Trophoblast cell (in vitro differentiated cells and primary cell): ENCODE measurements at regions not wholly inside any gene's neighbourhood (a gene's known extent, or its start where the extent isn't known, plus 50 kb on each side); places are given as distances from the start of the nearest gene placed in this dataset.
A peak's percentile ranks its signal among the peaks of the same experiment; 100 is the strongest.

ENCODE experiments used
- DNase-seq, 2 donors: peaks; one replicate each; pipeline ENCODE4 v3.0.0-alpha.2; 2016
- H2AFZ ChIP-seq: 2 replicates; pipeline ENCODE4 v1.6.1; 2013; ENCODE audit warnings: low read length, moderate library complexity, mild to moderate bottlenecking; ENCODE audit not compliant: insufficient read depth, poor library complexity
- H2AK5ac ChIP-seq: 2 replicates; pipeline ENCODE4 v1.6.1; 2013; ENCODE audit warnings: mild to moderate bottlenecking, low read length
- H2BK120ac ChIP-seq: 2 replicates; pipeline ENCODE4 v1.6.1; 2013; ENCODE audit warnings: low read length, mild to moderate bottlenecking, moderate library complexity; ENCODE audit not compliant: insufficient read depth, poor library complexity
- H2BK12ac ChIP-seq: 2 replicates; pipeline ENCODE4 v1.6.1; 2013; ENCODE audit warnings: mild to moderate bottlenecking, low read length, moderate library complexity
- H2BK5ac ChIP-seq: 2 replicates; pipeline ENCODE4 v1.6.1; 2013; ENCODE audit warnings: low read length, low read depth, moderate library complexity, mild to moderate bottlenecking; ENCODE audit not compliant: poor library complexity
- H3K14ac ChIP-seq: 2 replicates; pipeline ENCODE4 v1.6.1; 2013; ENCODE audit warnings: mild to moderate bottlenecking, low read length
- H3K18ac ChIP-seq: 2 replicates; pipeline ENCODE4 v1.6.1; 2013; ENCODE audit warnings: mild to moderate bottlenecking, low read length
- H3K23ac ChIP-seq: 2 replicates; pipeline ENCODE4 v1.6.1; 2013; ENCODE audit warnings: low read length
- H3K27ac ChIP-seq: 2 replicates; pipeline ENCODE4 v1.5.1; 2013; ENCODE audit warnings: low read depth, mild to moderate bottlenecking, inconsistent platforms, low read length, moderate library complexity
- H3K27me3 ChIP-seq: 2 replicates; pipeline ENCODE4 v1.6.1; 2013; ENCODE audit warnings: inconsistent platforms, mild to moderate bottlenecking, low read length, moderate library complexity; ENCODE audit not compliant: insufficient read depth
- H3K36me3 ChIP-seq, 2 experiments: 1 replicate in 1 of 2; 2 replicates in 1 of 2; pipeline ENCODE4 v1.6.1; 2013; ENCODE audit warnings: low read length in 2 of 2, mild to moderate bottlenecking in 2 of 2, moderate library complexity in 1 of 2; ENCODE audit not compliant: insufficient read depth in 2 of 2, control insufficient read depth in 1 of 2
- H3K4ac ChIP-seq: 2 replicates; pipeline ENCODE4 v1.6.1; 2013; ENCODE audit warnings: low read depth, mild to moderate bottlenecking, low read length, moderate library complexity
- H3K4me1 ChIP-seq, 2 experiments: 1 replicate in 1 of 2; 2 replicates in 1 of 2; pipeline ENCODE4 v1.6.1; 2013; ENCODE audit warnings: low read length in 2 of 2, mild to moderate bottlenecking in 2 of 2, moderate library complexity in 1 of 2; ENCODE audit not compliant: insufficient read depth in 2 of 2, control insufficient read depth in 1 of 2
- H3K4me2 ChIP-seq: 2 replicates; pipeline ENCODE4 v1.6.1; 2013; ENCODE audit warnings: inconsistent platforms, mild to moderate bottlenecking, low read length, moderate library complexity
- H3K4me3 ChIP-seq: 2 replicates; pipeline ENCODE4 v1.5.1; 2013; ENCODE audit warnings: mild to moderate bottlenecking, low read depth, low read length, inconsistent platforms
- H3K79me1 ChIP-seq: one replicate; pipeline ENCODE4 v1.6.1; 2013; ENCODE audit warnings: low read length
- H3K79me2 ChIP-seq: 2 replicates; pipeline ENCODE4 v1.6.1; 2013; ENCODE audit warnings: low read length, mild to moderate bottlenecking; ENCODE audit not compliant: control insufficient read depth, insufficient read depth, poor library complexity
- H3K9ac ChIP-seq: 2 replicates; pipeline ENCODE4 v1.6.1; 2013; ENCODE audit warnings: mild to moderate bottlenecking, low read length
- H3K9me3 ChIP-seq: 2 replicates; pipeline ENCODE4 v1.6.1; 2013; ENCODE audit warnings: low read depth, mild to moderate bottlenecking, control low read depth, inconsistent platforms, low read length; ENCODE audit not compliant: insufficient read depth
- H4K12ac ChIP-seq: 2 replicates; pipeline ENCODE4 v1.6.1; 2013; ENCODE audit warnings: low read depth, mild to moderate bottlenecking, low read length, moderate library complexity
- H4K8ac ChIP-seq: 2 replicates; pipeline ENCODE4 v1.6.1; 2013; ENCODE audit warnings: low read depth, mild to moderate bottlenecking, low read length, moderate library complexity
- H4K91ac ChIP-seq: one replicate; pipeline ENCODE4 v1.6.1; 2013; ENCODE audit warnings: low read depth, mild to moderate bottlenecking, low read length, moderate library complexity
- WGBS: extraction: QIAGEN DNeasy Blood & Tissue Kit; methylation state at CpG from one replicate; pipeline ENCODE4 v1.1.7; 2013; ENCODE audit warnings: missing lambda C conversion rate; ENCODE audit not compliant: insufficient read length, insufficient coverage; ENCODE audit errors: extremely low coverage; 5-methylcytosine and 5-hydroxymethylcytosine counted together

DNA sequence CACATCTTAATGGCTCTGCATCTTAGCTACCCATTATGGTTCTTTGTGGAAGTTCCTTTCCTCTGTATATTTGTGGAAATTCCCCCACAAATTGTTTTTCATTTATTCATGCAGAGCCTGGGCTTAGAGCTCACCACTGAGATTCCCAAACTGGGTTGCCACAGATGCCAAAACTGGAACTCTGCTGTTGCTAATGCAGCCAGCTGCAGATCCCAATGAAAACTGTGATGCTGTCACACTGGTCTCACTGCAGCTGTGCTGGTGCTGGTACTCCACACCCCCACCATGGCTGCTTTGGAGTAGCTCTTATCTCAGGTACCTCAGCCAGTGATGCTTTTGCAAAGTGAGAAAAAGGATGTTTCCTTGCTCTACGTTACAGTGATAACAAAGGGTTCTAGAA lies 87.7 kb downstream of the DCK start:
- no peak overlapping the region for H2BK120ac ChIP-seq
- H3K79me2 ChIP-seq = no peaks in the 10 kb centered on the region
- no peak overlapping the region for H4K91ac ChIP-seq
- no peak overlapping the region for H4K12ac ChIP-seq
- no peak overlapping the region for H3K23ac ChIP-seq
- H2BK5ac ChIP-seq = no peak overlapping the region
- no peaks in the 10 kb centered on the region for H3K36me3 ChIP-seq
- WGBS = no CpG with 5 or more reads among the region's 1 CpG
- no peaks in the 10 kb centered on the region for H3K4me1 ChIP-seq
- no peak overlapping the region for H2BK12ac ChIP-seq
- H3K27ac ChIP-seq = no peak overlapping the region
- no peak for DNase-seq
- no peaks in the 10 kb centered on the region for H3K79me1 ChIP-seq
- H3K4me3 ChIP-seq = no peak overlapping the region
- no peak overlapping the region for H2AK5ac ChIP-seq
- H3K14ac ChIP-seq = no peak overlapping the region
- no peak overlapping the region for H2AFZ ChIP-seq
- H3K4me2 ChIP-seq = no peak overlapping the region
- H3K9ac ChIP-seq = peak overlapping the region; percentile 23
- no peaks in the 10 kb centered on the region for H3K9me3 ChIP-seq
- H3K18ac ChIP-seq = no peak overlapping the region
- H4K8ac ChIP-seq = no peak overlapping the region
- H3K27me3 ChIP-seq = no peaks in the 10 kb centered on the region
- no peak overlapping the region for H3K4ac ChIP-seq

DNA sequence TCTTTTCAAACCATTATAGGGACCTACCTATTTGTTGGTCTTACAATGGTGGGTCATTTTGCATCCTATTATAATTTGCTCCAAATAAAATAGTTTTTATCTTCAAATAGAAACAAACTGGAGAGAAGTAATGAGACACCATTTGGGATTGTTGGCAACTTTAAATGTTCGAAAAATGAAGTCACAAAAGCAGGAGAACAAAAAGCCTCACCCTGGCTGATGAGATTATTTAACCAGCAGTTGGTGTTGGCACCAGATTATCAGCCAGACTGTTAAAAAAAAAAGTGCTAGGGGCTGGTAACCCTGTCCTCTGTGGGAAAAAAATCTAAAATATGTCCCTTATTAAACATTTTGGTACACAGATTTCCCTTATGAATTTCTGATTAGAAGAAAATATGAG lies 100.3 kb downstream of the DCK start:
- Histone ChIP-seq H3K9me3 (no peaks in the 10 kb centered on the region), H3K4ac (no peak overlapping the region), H2AFZ (no peak overlapping the region), H2BK5ac (no peak overlapping the region), H4K91ac (no peak overlapping the region), H3K23ac (no peak overlapping the region), H4K12ac (no peak overlapping the region), H4K8ac (no peak overlapping the region), H3K79me2 (no peaks in the 10 kb centered on the region), H2BK12ac (no peak overlapping the region), H2BK120ac (no peak overlapping the region), H3K4me1 (no peaks in the 10 kb centered on the region), H3K27me3 (no peaks in the 10 kb centered on the region), H3K79me1 (no peaks in the 10 kb centered on the region), H3K4me3 (no peak overlapping the region), H3K36me3 (no peaks in the 10 kb centered on the region), H3K18ac (no peak overlapping the region), H3K14ac (no peak overlapping the region), H3K9ac (no peak overlapping the region), H2AK5ac (no peak overlapping the region), H3K27ac (no peak overlapping the region), H3K4me2 (no peak overlapping the region)
- no CpG with 5 or more reads among the region's 1 CpG for WGBS
- DNase-seq = no peak

DNA sequence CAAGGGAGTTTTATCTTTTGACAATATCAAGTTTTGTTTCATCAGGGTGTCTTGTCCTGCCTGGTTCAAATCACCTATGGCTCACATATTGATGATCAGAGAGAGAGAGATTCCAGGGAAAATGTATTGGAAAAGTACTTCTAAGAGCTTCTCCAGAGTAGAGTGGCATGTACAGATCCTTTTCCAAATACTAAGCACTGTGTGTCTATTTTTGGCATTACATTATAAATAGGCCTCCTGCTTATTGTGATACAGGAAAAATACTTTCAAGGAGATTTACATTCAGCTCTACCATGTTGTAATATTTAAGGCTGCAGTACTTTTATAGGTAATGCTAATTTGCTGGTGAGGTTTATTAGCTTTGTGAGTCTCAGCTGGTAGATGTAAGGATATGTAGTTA lies 100.8 kb downstream of the DCK start:
- Histone ChIP-seq H3K14ac (no peak overlapping the region), H4K91ac (no peak overlapping the region), H3K4me2 (no peak overlapping the region), H4K8ac (no peak overlapping the region), H2AK5ac (no peak overlapping the region), H4K12ac (no peak overlapping the region), H2BK12ac (no peak overlapping the region), H3K4ac (no peak overlapping the region), H3K23ac (no peak overlapping the region), H2BK5ac (no peak overlapping the region), H3K36me3 (no peaks in the 10 kb centered on the region), H2AFZ (no peak overlapping the region), H3K4me3 (no peak overlapping the region), H2BK120ac (no peak overlapping the region), H3K27me3 (no peaks in the 10 kb centered on the region), H3K9me3 (no peaks in the 10 kb centered on the region), H3K4me1 (no peaks in the 10 kb centered on the region), H3K27ac (no peak overlapping the region), H3K9ac (no peak overlapping the region), H3K79me1 (no peaks in the 10 kb centered on the region), H3K79me2 (no peaks in the 10 kb centered on the region), H3K18ac (no peak overlapping the region)
- no peak for DNase-seq

GRCh38 chr4:71095141-71095540 lies 101.7 kb downstream of the DCK start:
- Histone ChIP-seq H3K14ac (no peak overlapping the region), H4K12ac (no peak overlapping the region), H3K23ac (no peak overlapping the region), H4K8ac (no peak overlapping the region), H3K36me3 (no peaks in the 10 kb centered on the region), H3K79me2 (no peaks in the 10 kb centered on the region), H3K4me1 (no peaks in the 10 kb centered on the region), H3K27me3 (no peaks in the 10 kb centered on the region), H3K18ac (no peak overlapping the region), H2AFZ (no peak overlapping the region), H2BK12ac (no peak overlapping the region), H3K4me2 (no peak overlapping the region), H2AK5ac (no peak overlapping the region), H2BK5ac (no peak overlapping the region), H3K79me1 (no peaks in the 10 kb centered on the region), H4K91ac (no peak overlapping the region), H2BK120ac (no peak overlapping the region), H3K27ac (no peak overlapping the region), H3K9me3 (no peaks in the 10 kb centered on the region), H3K4ac (no peak overlapping the region), H3K9ac (no peak overlapping the region), H3K4me3 (no peak overlapping the region)
- no CpG with 5 or more reads among the region's 2 CpGs for WGBS
- DNase-seq = no peak

DNA sequence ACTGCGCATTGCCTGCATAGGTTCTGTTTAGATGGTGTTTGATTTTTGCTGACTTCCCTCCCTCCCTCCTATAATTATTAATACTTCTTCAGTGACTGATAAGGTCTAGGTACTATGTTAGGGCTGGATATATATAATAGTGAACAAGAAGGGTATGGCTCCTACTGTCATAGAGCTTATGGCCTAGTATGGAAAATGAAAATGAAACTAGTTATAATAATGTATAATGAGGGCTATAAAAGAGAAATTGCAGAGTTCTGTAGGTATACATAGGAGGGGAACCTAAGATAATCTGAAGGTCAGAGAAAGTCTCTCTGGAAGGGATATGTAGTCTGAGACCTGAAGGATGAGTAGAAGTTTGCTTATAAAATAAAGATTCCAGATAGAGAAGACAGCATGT lies 102.1 kb downstream of the DCK start:
- Histone ChIP-seq H3K79me1 (no peaks in the 10 kb centered on the region), H3K4ac (no peak overlapping the region), H3K27ac (no peak overlapping the region), H3K9me3 (no peaks in the 10 kb centered on the region), H3K79me2 (no peaks in the 10 kb centered on the region), H2AFZ (no peak overlapping the region), H2AK5ac (no peak overlapping the region), H3K27me3 (no peaks in the 10 kb centered on the region), H3K14ac (no peak overlapping the region), H3K18ac (no peak overlapping the region), H3K4me3 (no peak overlapping the region), H2BK12ac (no peak overlapping the region), H3K36me3 (no peaks in the 10 kb centered on the region), H3K9ac (no peak overlapping the region), H2BK120ac (no peak overlapping the region), H2BK5ac (no peak overlapping the region), H4K91ac (no peak overlapping the region), H3K23ac (no peak overlapping the region), H3K4me1 (no peaks in the 10 kb centered on the region), H4K12ac (no peak overlapping the region), H3K4me2 (no peak overlapping the region), H4K8ac (no peak overlapping the region)
- WGBS = no CpG with 5 or more reads among the region's 1 CpG
- no peak for DNase-seq
